ENCODE measurements at regions not wholly inside any gene's neighbourhood (a gene's known extent, or its start where the extent isn't known, plus 50 kb on each side); places are given as distances from the start of the nearest gene placed in this dataset.

DNA sequence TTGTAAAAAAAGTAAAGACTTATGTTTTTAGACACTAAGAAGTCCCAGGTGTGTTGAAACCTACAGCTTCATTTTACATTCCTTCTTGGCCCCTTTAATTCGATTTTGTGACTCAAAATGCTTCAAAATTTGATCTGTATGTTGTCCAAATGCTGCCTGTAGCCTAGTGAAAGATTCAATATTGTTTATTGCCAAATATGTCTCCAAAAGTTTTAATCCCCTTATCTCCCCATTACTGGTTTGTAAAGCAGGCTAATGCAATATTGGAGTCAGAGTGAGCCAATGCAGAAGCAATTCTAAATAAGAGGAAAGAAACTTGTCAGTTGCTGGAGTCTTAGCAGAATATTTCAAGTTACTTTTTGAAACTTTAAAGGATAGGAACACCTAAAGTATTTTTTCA lies 287.0 kb upstream of the ZC3H15 start:
- Histone ChIP-seq H3K36me3 (no peaks in the 10 kb centered on the region), H3K27me3 (no peaks in the 10 kb centered on the region), H3K4me1 (no peaks in the 10 kb centered on the region), H3K4me3 (no peak overlapping the region), H3K27ac (no peak overlapping the region), H3K9me3 (no peaks in the 10 kb centered on the region)
- intact Hi-C loops (cut with DNase I): no loop called here
- WGBS, 2 donors: 42 to 52% methylated on average over 1 of the region's 1 CpG
- no peak for TF ChIP-seq CTCF (IDR thresholded peaks at IDR 0.05)
- no peak for TF ChIP-seq POLR2A (IDR thresholded peaks at IDR 0.05)
- DNase-seq: no peak

DNA sequence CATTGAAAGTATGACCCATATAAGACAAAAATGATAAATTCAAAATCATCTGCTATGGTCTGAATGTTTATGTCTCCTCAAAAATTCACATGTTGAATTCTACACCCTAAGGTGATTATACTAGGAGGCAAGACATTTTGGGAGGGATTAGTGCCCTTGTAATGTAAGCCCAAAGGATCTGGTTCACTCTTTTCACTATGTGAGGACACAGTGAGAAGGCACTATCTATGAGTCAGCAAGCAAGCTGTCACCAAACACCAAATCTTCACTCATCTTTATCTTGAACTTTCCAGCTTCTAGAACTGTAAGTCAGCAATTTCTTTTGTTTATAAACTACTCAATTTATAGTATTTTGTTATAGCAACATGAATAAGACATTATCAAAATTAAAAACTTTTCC lies 284.7 kb upstream of the ZC3H15 start:
- intact Hi-C loops (cut with DNase I): no loop called here
- Histone ChIP-seq H3K27me3 (no peaks in the 10 kb centered on the region), H3K4me3 (no peak overlapping the region), H3K4me1 (no peaks in the 10 kb centered on the region), H3K36me3 (no peaks in the 10 kb centered on the region), H3K9me3 (no peaks in the 10 kb centered on the region), H3K27ac (no peak overlapping the region)
- no peak for TF ChIP-seq CTCF (IDR thresholded peaks at IDR 0.05)
- no peak for TF ChIP-seq POLR2A (IDR thresholded peaks at IDR 0.05)
- DNase-seq: no peak

- Histone ChIP-seq H3K27me3 (no peaks in the 10 kb centered on the region), H3K9me3 (no peaks in the 10 kb centered on the region), H3K4me1 (no peaks in the 10 kb centered on the region), H3K27ac (no peak overlapping the region), H3K36me3 (no peaks in the 10 kb centered on the region), H3K4me3 (no peak overlapping the region)
- intact Hi-C loops (cut with DNase I): no loop called here
- TF ChIP-seq POLR2A (IDR thresholded peaks at IDR 0.05): no peak
- TF ChIP-seq CTCF (IDR thresholded peaks at IDR 0.05): no peak
- WGBS, 2 donors: 26 to 42% methylated on average over 1 of the region's 1 CpG
- no peak for DNase-seq
These were observed 280.7 kb upstream of the ZC3H15 start for GRCh38 chr2:186205254-186205911.

GRCh38 chr2:186209532-186209931 lies 276.5 kb upstream of the ZC3H15 start:
- Histone ChIP-seq H3K27me3 (no peaks in the 10 kb centered on the region), H3K4me3 (no peak overlapping the region), H3K4me1 (no peaks in the 10 kb centered on the region), H3K27ac (no peak overlapping the region), H3K36me3 (no peaks in the 10 kb centered on the region), H3K9me3 (no peaks in the 10 kb centered on the region)
- DNase-seq: no peak
- WGBS, 2 donors: 90 to 95% methylated on average over 5 of the region's 5 CpGs
- intact Hi-C loops (cut with DNase I): no loop called here
- TF ChIP-seq CTCF (IDR thresholded peaks at IDR 0.05) (no peak), POLR2A (IDR thresholded peaks at IDR 0.05) (no peak)

DNA sequence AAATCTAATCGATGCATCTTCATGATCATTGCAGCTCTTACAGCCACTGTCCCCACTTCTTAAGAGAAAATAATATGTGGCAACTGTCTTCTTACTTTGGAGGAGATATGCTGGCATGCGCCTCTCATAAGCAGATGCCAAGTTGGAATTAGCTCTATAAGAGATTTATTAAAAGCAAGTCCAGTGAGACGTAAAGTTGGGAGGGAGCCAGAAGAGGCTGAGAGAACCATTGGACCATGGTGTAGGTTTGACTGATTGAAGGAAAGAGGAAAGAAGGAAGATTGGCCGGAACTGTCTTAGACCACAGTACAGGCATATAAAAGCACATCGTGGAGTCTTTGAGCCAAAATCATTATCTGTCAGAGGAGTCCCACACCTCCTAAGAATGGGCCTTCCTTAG lies 265.7 kb upstream of the ZC3H15 start:
- WGBS, 2 donors: 71 to 73% methylated on average over 5 of the region's 5 CpGs
- TF ChIP-seq POLR2A (IDR thresholded peaks at IDR 0.05) (no peak), CTCF (IDR thresholded peaks at IDR 0.05) (no peak)
- no peaks in the 10 kb centered on the region for H3K27me3 ChIP-seq
- no peaks in the 10 kb centered on the region for H3K36me3 ChIP-seq
- H3K9me3 ChIP-seq: no peaks in the 10 kb centered on the region
- intact Hi-C loops (cut with DNase I): no loop called here
- DNase-seq: no peak
- H3K4me1 ChIP-seq: no peaks in the 10 kb centered on the region
- H3K27ac ChIP-seq: no peak overlapping the region
- H3K4me3 ChIP-seq: no peak overlapping the region

Data from esophagus squamous epithelium (tissue), 5 donors.